Activated CD8-positive, alpha-beta T cell treated with anti-CD3 and anti-CD28 coated beads, Interleukin-2, amount 10 ng/mL, durations not matched to agents 7 days and 5 days (primary cell): ENCODE measurements at regions not wholly inside any gene's neighbourhood (a gene's known extent, or its start where the extent isn't known, plus 50 kb on each side); places are given as distances from the start of the nearest gene placed in this dataset.

Experiments used
- ATAC-seq: fragments of 150-1000 bp; cut with Tn5 transposase; one replicate; pipeline ENCODE4 v1.10.0; 2021; ENCODE audit warnings: moderate library complexity
- CTCF ChIA-PET: fragments of 350-600 bp; sonication (Branson Sonifier 250); formaldehyde crosslinking; loops from one replicate; lab custom pipeline; 2021; ENCODE audit warnings: antibody characterized with exemption; lab: Charles Lee
- POLR2A ChIA-PET: fragments of 350-600 bp; sonication (Branson Sonifier 250); formaldehyde crosslinking; loops from one replicate; lab custom pipeline; 2021; ENCODE audit warnings: antibody characterized with exemption; lab: Charles Lee
- DNase-seq: peaks from one replicate; pipeline ENCODE4 v3.0.0-alpha.2; 2020
- H3K27ac Mint-ChIP-seq: one replicate; pipeline ENCODE4 v1.8.0; 2021; ENCODE audit warnings: mild to moderate bottlenecking, mixed read lengths
- H3K27me3 Mint-ChIP-seq: one replicate; pipeline ENCODE4 v1.8.0; 2021; ENCODE audit warnings: low read depth, mixed read lengths
- H3K36me3 Mint-ChIP-seq: one replicate; pipeline ENCODE4 v1.8.0; 2021; ENCODE audit warnings: low read depth, mixed read lengths
- H3K4me1 Mint-ChIP-seq: one replicate; pipeline ENCODE4 v1.8.0; 2021; ENCODE audit warnings: low read depth, mixed read lengths
- H3K4me3 Mint-ChIP-seq: one replicate; pipeline ENCODE4 v1.8.0; 2021; ENCODE audit warnings: mild to moderate bottlenecking, mixed read lengths
- H3K9me3 Mint-ChIP-seq: one replicate; pipeline ENCODE4 v1.8.0; 2022; ENCODE audit warnings: mixed read lengths; ENCODE audit not compliant: insufficient read depth

GRCh38 chr1:200336901-200337391, 72.9 kb downstream of the ZNF281 start:
- peaks cover 3% of the 10 kb centered on the region for H3K27me3 Mint-ChIP-seq
- ChIA-PET POLR2A (no interaction called here), CTCF (interaction anchor here (1.6 kb wide), 1 partner anchor 33 kb away, joined by 4 read pairs; no protein-coding TSS in a partner anchor)
- ATAC-seq, result no peak
- peaks cover 24% of the 10 kb centered on the region for H3K4me1 Mint-ChIP-seq
- H3K4me3 Mint-ChIP-seq, result no peak overlapping the region
- no peaks in the 10 kb centered on the region for H3K9me3 Mint-ChIP-seq
- H3K36me3 Mint-ChIP-seq, result no peaks in the 10 kb centered on the region
- peak overlapping the region; percentile 68 for H3K27ac Mint-ChIP-seq
- no peak for DNase-seq

DNA sequence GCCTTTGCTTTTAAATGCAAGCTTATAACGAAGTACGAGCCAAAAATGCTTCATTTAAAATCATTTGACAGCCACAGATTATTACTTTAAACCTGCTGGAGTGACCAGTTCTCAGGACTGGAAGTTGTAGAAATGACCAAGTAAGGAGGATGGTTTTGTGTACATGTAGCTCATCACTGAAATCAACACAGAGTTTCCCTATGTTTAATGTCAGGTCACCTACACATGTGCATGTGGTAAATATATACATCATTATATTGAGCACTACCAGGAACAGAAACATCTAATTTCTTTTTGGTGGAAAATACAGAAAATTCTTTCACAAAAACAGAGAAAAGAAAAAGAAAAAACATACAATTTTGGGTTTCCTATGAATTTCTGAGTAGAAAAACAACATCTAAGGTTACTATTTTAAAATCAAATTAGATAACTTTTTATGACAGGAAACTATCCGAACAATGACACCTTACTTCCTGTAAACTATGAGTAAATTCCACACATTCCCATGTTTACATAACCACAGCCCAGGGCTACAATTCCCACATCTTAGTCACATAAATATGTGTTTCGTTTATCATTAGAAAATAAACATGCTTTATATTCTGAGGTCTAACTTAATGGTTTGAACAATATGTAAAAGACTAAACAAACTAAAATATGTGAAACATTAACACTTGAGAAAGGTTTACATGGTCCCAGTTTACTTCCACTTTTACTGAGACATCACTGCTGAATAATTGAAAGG, 73.6 kb downstream of the ZNF281 start:
- no peak overlapping the region for H3K4me3 Mint-ChIP-seq
- H3K27ac Mint-ChIP-seq, result no peak overlapping the region
- ChIA-PET CTCF (interaction anchor here (1.6 kb wide), 1 partner anchor 32 kb away, joined by 4 read pairs; no protein-coding TSS in a partner anchor), POLR2A (no interaction called here)
- no peak for DNase-seq
- H3K27me3 Mint-ChIP-seq, result peaks cover 3% of the 10 kb centered on the region
- ATAC-seq, result no peak
- H3K36me3 Mint-ChIP-seq, result no peaks in the 10 kb centered on the region
- no peaks in the 10 kb centered on the region for H3K9me3 Mint-ChIP-seq
- H3K4me1 Mint-ChIP-seq, result peaks cover 23% of the 10 kb centered on the region

DNA sequence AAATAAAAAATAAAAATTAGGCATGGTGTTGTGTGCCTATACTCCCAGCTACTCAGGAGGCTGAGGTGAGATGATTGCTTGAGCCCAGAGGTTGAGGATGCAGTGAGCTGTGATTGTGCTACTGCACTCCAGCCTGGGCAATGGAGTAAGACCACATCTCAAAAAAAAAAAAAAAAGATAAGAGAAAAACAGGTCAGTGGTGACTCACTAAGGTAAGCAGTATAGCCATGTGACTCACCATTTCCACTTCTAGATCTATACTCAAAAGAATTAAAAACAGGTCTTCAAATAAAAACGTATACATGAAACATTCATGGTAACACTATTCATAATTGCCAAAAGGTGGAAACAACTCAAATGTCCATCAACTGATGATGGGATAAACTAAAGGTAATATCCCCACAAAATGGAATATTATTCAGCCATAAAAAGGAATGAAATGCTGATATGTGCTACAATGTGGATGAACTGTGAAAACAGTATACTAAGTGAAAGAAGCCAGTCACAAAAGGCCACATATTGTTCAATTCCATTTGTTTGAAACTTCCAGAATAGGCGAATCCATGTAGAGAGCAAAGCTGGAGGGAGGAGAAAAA, 75.1 kb downstream of the ZNF281 start:
- POLR2A ChIA-PET, result no interaction called here
- Mint-ChIP-seq H3K9me3 (no peaks in the 10 kb centered on the region), H3K36me3 (no peaks in the 10 kb centered on the region), H3K4me3 (no peak overlapping the region), H3K27ac (no peak overlapping the region), H3K27me3 (peaks cover 3% of the 10 kb centered on the region), H3K4me1 (peaks cover 22% of the 10 kb centered on the region)
- DNase-seq (no peak), ATAC-seq (no peak)
- CTCF ChIA-PET, result no interaction called here

DNA sequence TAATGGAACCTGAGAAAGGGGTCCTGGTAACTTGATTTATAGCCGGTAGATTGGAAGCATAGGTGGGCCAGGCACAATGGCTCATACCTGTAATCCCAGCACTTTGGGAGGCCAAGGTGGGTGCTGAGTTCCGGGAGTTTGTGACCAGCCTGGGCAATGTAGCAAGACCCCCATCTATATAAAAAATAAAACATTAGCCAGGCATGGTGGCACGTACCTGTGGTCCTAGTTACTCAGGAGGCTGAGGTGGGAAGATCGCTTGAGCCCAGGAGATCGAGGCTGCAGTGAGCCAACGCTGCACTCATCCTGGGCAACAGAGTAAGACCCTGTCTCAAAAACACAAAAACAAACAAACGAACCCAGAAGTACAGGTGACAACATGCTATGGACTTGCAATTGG, 76.5 kb downstream of the ZNF281 start:
- H3K4me1 Mint-ChIP-seq, result peaks cover 18% of the 10 kb centered on the region
- H3K27ac Mint-ChIP-seq, result no peak overlapping the region
- ATAC-seq (no peak), DNase-seq (no peak)
- H3K4me3 Mint-ChIP-seq, result no peak overlapping the region
- H3K27me3 Mint-ChIP-seq, result peaks cover 3% of the 10 kb centered on the region
- ChIA-PET POLR2A (no interaction called here), CTCF (no interaction called here)
- no peaks in the 10 kb centered on the region for H3K9me3 Mint-ChIP-seq
- no peaks in the 10 kb centered on the region for H3K36me3 Mint-ChIP-seq

DNA sequence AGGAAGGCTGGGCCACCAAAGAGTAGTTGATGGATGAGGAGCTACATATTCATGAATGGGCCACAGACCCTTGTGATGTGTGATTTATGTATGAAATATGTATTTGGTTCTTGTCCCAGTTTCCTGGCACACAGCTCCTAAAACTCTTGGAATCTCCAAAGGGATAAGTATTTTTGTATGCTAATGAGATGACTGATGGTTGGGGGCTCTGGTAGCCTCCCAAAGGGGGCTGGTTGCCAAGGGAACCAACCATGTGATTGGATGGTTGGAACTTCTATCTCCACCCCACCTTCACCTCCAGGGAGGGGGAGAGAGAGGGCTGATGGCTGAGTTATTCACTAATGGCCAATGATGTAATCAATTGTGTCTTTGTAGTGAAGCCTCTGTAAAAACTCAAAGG, 77.1 kb downstream of the ZNF281 start:
- DNase-seq, result no peak
- no peak for ATAC-seq
- Mint-ChIP-seq H3K36me3 (no peaks in the 10 kb centered on the region), H3K27me3 (peaks cover 8% of the 10 kb centered on the region), H3K27ac (no peak overlapping the region), H3K4me3 (no peak overlapping the region), H3K4me1 (peaks cover 12% of the 10 kb centered on the region), H3K9me3 (no peaks in the 10 kb centered on the region)
- ChIA-PET CTCF (no interaction called here), POLR2A (no interaction called here)

DNA sequence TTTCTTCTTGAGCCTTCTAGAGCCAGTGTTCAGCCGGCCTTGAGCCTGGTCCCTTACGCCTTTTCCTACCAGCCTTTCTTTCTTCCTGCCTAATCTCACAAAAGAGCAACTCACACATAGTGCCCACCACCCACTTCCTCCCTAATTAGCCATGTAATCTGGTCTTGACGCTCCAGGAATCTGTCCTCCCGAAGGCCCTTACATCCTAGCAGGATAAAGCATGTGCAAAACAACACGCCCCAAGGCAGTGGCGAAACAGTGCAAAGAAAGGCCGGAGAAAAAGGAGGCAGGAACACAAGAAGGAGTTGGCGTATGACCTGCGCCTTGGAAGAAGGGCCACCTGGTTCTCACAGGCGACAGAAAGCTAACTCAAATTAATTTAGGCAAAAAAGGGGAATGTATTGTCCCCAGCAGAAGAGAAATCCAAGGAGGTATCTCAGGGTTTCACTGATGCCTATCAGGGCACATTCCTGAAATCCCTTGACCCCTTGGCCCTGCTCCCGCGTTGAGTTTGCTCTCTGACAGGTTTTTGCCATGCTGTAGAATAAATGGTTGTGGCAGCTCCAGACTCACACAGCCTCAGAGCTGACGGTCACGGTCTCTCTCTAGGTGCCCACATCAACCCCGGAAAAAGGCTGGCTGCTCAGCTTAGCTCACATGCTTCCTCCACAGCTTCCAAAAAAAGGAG, 79.0 kb downstream of the ZNF281 start:
- ATAC-seq, result no peak
- no peak for DNase-seq
- ChIA-PET CTCF (no interaction called here), POLR2A (no interaction called here)
- Mint-ChIP-seq H3K4me1 (no peaks in the 10 kb centered on the region), H3K36me3 (no peaks in the 10 kb centered on the region), H3K4me3 (no peak overlapping the region), H3K27me3 (peaks cover 10% of the 10 kb centered on the region), H3K27ac (no peak overlapping the region), H3K9me3 (no peaks in the 10 kb centered on the region)

GRCh38 chr1:200329208-200329882, 80.5 kb downstream of the ZNF281 start:
- Mint-ChIP-seq H3K27ac (no peak overlapping the region), H3K9me3 (no peaks in the 10 kb centered on the region), H3K27me3 (peaks cover 10% of the 10 kb centered on the region), H3K36me3 (no peaks in the 10 kb centered on the region), H3K4me1 (no peaks in the 10 kb centered on the region), H3K4me3 (no peak overlapping the region)
- DNase-seq (no peak), ATAC-seq (no peak)
- POLR2A ChIA-PET, result no interaction called here
- CTCF ChIA-PET, result no interaction called here

DNA sequence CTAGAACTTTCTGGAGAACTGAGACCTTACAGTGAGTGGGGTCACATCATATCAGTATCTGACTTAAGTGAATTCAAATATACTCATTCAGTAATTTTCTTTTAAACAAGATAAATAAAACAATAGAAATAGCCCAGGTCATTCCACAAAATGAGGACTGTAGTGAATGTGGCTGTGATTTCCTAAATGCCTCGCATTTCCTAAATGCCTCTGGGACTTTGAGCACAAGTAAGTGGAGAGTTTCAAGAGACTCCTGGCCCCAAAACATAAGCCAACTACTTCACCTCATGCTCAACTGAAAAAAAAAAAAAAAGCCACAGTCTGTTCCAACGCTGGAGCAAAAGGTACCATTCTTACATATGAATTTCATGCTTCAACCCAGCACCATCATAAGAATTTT, 81.5 kb downstream of the ZNF281 start:
- H3K27me3 Mint-ChIP-seq, result peaks cover 7% of the 10 kb centered on the region
- H3K9me3 Mint-ChIP-seq, result no peaks in the 10 kb centered on the region
- ChIA-PET CTCF (no interaction called here), POLR2A (no interaction called here)
- H3K4me3 Mint-ChIP-seq, result no peak overlapping the region
- no peaks in the 10 kb centered on the region for H3K36me3 Mint-ChIP-seq
- H3K4me1 Mint-ChIP-seq, result no peaks in the 10 kb centered on the region
- no peak for ATAC-seq
- H3K27ac Mint-ChIP-seq, result no peak overlapping the region
- DNase-seq, result no peak

DNA sequence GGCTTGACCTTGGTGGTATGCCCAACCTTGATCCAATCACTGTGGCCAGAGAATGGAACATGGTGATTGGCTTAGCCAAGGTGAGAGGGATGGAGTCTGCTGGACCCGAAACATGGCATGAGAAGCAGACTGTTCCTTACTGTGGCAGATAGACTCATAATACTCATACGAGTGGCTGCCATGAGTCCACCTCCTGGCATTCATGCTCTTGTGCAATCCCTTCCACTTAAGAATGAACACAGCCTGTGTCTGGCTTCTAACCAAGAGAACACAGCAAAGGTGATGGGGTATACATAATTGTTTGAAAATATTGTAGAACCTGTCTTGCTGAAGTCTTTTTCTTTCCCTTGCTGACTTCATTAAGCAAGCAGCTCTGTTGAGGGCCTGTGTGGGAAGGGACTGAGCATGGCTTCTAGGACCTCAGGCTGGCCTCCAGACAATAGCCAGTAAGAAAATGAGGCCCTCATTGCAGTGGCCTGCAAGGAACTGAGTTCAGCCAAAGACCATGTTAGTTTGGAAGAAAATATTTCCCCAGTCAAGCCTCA, 85.9 kb downstream of the ZNF281 start:
- H3K36me3 Mint-ChIP-seq, result no peaks in the 10 kb centered on the region
- ChIA-PET POLR2A (no interaction called here), CTCF (no interaction called here)
- peaks cover 9% of the 10 kb centered on the region for H3K27me3 Mint-ChIP-seq
- ATAC-seq, result no peak
- H3K27ac Mint-ChIP-seq, result no peak overlapping the region
- no peak for DNase-seq
- H3K4me1 Mint-ChIP-seq, result no peaks in the 10 kb centered on the region
- no peak overlapping the region for H3K4me3 Mint-ChIP-seq
- no peaks in the 10 kb centered on the region for H3K9me3 Mint-ChIP-seq

DNA sequence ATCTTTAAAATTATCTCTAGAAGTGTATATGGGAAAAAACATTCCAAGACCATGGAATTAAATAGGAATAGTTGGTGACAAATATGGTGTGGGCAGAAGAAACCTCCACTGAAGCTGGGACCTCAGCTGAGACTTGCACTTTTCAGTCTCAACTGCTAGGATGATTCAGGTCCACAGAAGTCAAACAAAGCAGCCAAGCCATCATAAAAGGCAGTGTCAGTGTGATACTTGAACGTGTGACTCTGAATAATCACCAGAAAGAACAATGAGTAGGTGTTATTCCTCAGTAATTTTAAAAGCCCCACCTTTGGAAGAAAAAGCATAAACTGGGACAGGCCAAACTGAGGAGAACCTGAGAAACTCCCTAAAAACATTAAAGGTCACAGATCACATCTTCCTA, 90.7 kb downstream of the ZNF281 start:
- H3K27me3 Mint-ChIP-seq, result peaks cover 23% of the 10 kb centered on the region
- no peak overlapping the region for H3K4me3 Mint-ChIP-seq
- ChIA-PET CTCF (no interaction called here), POLR2A (no interaction called here)
- no peak overlapping the region for H3K27ac Mint-ChIP-seq
- no peaks in the 10 kb centered on the region for H3K4me1 Mint-ChIP-seq
- ATAC-seq, result no peak
- H3K9me3 Mint-ChIP-seq, result no peaks in the 10 kb centered on the region
- no peak for DNase-seq
- no peaks in the 10 kb centered on the region for H3K36me3 Mint-ChIP-seq

DNA sequence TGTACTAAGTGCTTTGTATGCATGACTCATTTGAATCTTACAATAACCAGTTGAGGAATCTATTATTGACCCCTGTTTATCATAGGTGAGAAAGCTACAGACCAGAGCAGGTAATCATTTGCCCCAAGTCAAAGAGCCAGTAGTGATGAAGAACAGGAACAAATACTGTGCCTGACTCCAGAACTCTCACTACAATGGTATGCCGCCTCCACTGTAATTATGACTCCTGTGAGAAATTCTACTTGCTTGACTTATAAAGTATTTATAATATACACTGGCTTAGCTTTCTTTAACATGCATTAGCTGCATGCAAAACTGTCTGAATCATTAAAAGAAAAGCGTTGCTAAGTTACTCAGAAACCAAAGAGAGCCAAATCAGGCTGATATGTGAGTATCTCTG, 92.6 kb downstream of the ZNF281 start:
- no peaks in the 10 kb centered on the region for H3K9me3 Mint-ChIP-seq
- DNase-seq (no peak), ATAC-seq (no peak)
- no peaks in the 10 kb centered on the region for H3K36me3 Mint-ChIP-seq
- no peaks in the 10 kb centered on the region for H3K4me1 Mint-ChIP-seq
- H3K4me3 Mint-ChIP-seq, result no peak overlapping the region
- no peak overlapping the region for H3K27ac Mint-ChIP-seq
- POLR2A ChIA-PET, result no interaction called here
- CTCF ChIA-PET, result interaction anchor here (0.5 to 1.5 kb wide), 2 partner anchors 9 to 67 kb away, joined by 3 to 4 read pairs; no protein-coding TSS in a partner anchor
- peaks cover 30% of the 10 kb centered on the region for H3K27me3 Mint-ChIP-seq
